ENCODE measurements at regions not wholly inside any gene's neighbourhood (a gene's known extent, or its start where the extent isn't known, plus 50 kb on each side); places are given as distances from the start of the nearest gene placed in this dataset.
"Not testable (repeated sequence)": the region's sequence is repeated elsewhere in the genome, so short reads cannot be mapped to it uniquely, and the experiment has no call there.

- no peak for DNase-seq
These were observed 785.6 kb downstream of the TBC1D22A start for GRCh38 chr22:47547881-47548650.

GRCh38 chr22:47547239-47547661, 784.8 kb downstream of the TBC1D22A start:
- no peak for DNase-seq

DNA sequence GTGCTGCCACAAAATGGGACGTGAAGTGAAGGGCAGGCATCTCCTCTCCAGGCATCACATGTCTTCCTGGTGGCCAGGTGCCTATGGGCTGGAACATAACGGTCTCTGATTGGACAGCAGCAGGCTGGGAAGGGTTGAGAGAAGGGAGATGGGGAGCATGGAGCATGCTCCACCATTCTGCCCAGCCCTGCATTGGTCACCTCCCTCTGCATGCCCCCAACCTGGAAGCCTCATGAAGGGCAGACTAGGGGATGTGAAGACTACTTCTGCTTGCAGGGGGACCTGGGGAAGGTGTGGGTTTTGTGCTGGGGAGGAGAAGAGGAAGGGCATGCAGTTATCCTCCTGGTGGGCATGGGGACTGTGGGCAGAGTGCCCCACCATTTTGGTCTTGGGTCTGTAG, 782.2 kb downstream of the TBC1D22A start:
- no peak for DNase-seq

GRCh38 chr22:47543447-47543846, 781.0 kb downstream of the TBC1D22A start:
- no peak for DNase-seq

DNA sequence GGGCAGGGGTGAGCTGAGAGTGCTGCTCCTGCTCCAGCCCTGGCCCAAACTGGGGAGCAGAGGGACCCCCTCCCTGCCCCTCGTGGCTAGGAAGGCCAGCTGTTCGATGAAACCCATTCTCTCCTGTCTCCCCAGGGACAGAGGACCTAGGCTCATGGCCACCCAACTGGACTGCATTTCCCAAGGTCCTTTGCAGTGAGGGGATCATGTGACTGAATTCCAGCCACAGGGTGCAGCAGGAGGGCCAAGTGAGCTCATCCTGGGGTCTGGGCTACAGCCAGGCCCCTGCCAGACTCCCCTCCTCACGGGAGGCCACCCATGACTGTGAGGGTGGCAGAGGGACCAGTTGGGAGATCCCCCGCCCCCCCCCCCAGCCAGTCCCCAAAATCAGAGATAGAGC, 777.6 kb downstream of the TBC1D22A start:
- no peak for DNase-seq

DNA sequence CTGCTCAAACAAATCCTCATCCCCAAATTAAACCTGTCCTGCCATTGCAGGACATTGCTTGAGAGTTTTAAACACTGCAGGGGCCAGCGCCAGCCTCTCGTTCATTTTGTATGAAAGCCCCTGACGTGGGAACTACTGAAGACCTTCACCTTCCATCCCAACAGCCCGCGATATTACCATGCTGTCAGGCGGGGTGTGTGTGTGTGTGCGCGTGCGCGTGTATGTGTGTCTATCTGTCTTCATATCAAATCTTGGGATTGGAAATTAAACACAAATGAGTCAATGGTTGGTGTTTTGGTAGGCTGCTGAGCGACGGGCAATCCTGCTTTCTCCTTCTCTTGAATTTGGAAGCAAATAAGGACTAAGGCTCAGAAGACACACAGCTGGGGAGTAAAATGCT, 776.9 kb downstream of the TBC1D22A start:
- no peak for DNase-seq

- DNase-seq = no peak
These were observed 773.2 kb downstream of the TBC1D22A start for GRCh38 chr22:47535681-47536080.

DNA sequence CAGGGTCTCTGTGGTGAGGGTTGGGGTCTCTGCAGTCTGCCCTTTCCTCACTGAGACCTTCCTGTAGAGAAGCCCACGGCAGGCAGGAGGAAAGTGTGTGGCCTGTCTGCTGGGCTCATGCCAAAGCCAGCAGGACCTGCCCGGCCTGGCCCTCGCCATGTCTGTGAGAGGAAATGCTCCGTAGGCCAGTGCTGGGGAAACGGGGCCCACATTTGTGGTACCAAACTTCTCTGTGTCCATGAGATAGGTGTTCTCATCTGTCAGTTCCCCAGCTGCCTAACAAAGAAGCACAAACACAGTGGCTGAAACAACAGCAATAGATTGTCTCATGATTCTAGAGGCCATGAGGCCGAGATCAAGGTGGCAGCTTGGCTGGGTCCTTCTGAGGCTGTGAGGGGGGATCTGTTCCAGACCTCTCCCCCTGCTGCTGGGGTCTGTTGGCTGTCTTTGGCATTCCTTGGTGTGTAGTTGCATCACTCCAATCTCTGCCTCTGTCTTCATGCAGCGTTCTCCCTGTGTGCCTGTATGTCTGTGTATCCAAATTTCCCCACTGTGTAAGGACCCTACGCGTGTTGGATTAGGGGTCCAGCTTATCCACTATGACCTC, 772.5 kb downstream of the TBC1D22A start:
- no peak for DNase-seq

- no peak for DNase-seq
These were observed 771.7 kb downstream of the TBC1D22A start for GRCh38 chr22:47533961-47534803.

- no peak for DNase-seq
These were observed 754.6 kb downstream of the TBC1D22A start for GRCh38 chr22:47517062-47517461.

DNA sequence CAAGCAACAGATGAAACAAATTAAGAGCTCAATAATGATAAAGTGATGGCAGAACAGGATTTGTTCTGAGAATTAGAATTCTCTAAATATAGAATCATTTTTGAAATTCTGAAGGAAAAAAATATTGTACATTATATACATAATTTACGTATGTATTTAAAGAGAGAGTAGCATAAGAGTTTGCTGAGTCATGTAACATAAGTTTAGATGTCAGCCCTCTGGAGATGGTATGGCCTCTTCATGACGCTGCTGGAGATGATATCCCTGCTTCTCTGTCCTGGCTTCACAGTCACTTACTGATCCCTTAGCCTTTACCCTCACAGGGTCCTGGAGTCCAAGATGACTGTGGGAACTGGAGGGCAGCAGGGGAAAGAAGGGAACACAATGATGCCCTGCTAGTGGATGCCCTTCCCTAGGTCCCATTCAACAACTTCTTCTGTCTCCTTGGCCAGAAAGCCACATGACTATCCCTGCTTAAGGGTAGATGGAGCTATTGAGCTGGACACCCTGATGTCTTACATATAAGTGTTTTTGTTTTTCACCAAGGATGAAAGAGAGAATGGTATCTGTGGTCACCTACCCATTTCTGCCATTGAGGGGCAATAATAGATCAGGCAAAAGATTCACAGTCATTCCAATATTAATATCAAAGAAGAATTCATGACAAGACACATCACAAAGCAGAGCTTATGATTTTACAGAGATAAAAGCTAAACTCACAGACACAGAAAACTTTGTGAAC, 753.1 kb downstream of the TBC1D22A start:
- no peak for DNase-seq

DNA sequence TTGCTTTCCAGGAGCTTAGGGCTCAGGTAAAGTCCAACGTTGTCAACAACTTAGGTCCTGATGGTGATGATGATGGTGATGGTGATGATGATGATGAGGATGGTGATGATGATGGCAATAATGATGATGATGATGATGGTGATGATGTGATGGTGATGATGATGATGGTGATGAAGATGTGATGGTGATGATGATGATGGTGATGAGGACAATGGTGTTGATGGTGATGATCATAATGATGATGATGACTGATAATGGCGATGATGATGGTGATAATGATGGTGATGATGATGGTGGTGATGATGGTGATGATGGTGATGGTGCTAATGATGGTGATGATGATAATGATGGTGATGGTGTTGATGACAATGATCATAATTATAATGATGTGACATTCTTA, 750.2 kb downstream of the TBC1D22A start:
- DNase-seq = no peak

DNA sequence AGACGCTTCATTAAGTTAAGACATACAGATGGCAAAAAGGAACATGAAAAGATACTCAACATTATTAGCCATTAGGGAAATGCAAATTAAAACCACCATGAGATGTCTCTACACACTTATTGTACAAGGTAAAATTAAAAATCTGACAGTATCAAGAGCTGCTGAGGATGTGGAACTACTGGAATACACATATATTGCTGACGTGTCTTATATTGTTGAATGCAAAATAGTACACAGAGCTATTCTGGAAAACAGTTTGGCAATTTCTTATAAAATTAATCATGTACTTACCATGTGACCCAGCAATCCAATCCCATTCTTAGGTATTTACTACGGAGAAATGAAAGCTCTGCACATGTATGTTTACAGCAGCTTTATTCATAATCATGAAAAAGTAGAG, 742.5 kb downstream of the TBC1D22A start:
- no peak for DNase-seq

- DNase-seq = no peak
These were observed 736.6 kb downstream of the TBC1D22A start for GRCh38 chr22:47498969-47499495.

- no peak for DNase-seq
These were observed 735.2 kb downstream of the TBC1D22A start for GRCh38 chr22:47497666-47498065.

GRCh38 chr22:47495110-47495509, 732.7 kb downstream of the TBC1D22A start:
- no peak for DNase-seq

DNA sequence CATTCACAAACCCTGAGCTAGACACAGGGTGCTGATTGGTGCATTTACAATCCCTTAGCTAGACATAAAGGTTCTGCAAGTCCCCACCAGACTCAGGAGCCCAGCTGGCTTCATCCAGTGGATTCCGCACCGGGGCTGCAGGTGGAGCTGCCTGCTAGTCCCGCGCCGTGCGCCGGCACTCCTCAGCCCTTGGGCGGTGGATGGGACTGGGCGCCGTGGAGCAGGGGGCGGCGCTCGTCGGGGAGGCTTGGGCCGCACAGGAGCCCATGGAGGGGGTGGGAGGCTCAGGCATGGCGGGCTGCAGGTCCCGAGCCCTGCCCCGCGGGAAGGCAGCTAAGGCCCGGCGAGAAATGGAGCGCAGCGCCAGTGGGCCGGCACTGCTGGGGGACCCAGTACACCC, 725.7 kb downstream of the TBC1D22A start:
- not testable (repeated sequence) for DNase-seq

GRCh38 chr22:47486569-47487312, 724.3 kb downstream of the TBC1D22A start:
- DNase-seq = no peak

DNA sequence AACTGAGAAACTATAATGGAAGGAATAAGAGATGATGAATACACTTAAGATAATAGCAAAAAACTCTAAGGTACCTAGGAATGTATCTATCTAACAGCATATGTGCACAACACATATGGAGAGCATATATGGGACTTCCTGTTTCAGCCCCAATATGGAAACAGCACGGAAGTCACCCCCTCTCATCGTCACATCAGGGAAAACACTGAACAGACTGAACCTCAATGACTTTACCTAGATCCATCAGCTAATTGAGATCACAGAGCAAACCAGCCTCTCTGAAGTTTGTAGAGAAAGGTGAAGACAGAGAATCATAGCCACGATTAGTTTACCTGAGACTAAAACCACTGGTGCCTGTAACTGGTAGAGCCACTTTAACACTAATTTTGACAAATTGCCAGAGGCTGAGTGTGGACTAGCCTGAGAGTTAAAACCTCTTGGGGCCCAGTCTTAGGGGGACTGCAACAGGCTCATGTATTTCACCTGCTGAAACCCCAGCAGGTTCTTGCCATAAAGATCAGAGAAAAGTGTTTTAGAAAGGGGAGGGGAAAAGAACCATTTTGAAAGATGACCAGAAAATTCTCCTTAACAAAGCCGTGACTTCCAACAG, 722.6 kb downstream of the TBC1D22A start:
- DNase-seq = no peak

GRCh38 chr22:47476231-47476630, 713.8 kb downstream of the TBC1D22A start:
- no peak for DNase-seq

GRCh38 chr22:47474895-47475294, 712.4 kb downstream of the TBC1D22A start:
- DNase-seq = no peak

GRCh38 chr22:47474464-47474863, 712.0 kb downstream of the TBC1D22A start:
- no peak for DNase-seq

Measured in activated CD4-positive, alpha-beta T cell treated with anti-CD3 and anti-CD28 coated beads, Interleukin-2, amount 50 U/mL, for 16 hours (primary cell).